DND-41 (cell line): ENCODE measurements at regions not wholly inside any gene's neighbourhood (a gene's known extent, or its start where the extent isn't known, plus 50 kb on each side); places are given as distances from the start of the nearest gene placed in this dataset.

ENCODE experiments used
- EZH2 ChIP-seq: IDR thresholded peaks from 3 replicates; pipeline ENCODE4 v1.6.1; 2012; ENCODE audit warnings: borderline replicate concordance, low read depth, mild to moderate bottlenecking, moderate library complexity, low read length, inconsistent platforms; ENCODE audit not compliant: severe bottlenecking
- TF ChIP-seq, protein P1 (sequence below): IDR thresholded peaks from 2 replicates; pipeline ENCODE4 v1.5.1; 2012; ENCODE audit warnings: borderline replicate concordance, low read length, moderate library complexity, mild to moderate bottlenecking; ENCODE audit not compliant: poor library complexity, severe bottlenecking; ENCODE audit errors: extremely low read depth

DNA sequence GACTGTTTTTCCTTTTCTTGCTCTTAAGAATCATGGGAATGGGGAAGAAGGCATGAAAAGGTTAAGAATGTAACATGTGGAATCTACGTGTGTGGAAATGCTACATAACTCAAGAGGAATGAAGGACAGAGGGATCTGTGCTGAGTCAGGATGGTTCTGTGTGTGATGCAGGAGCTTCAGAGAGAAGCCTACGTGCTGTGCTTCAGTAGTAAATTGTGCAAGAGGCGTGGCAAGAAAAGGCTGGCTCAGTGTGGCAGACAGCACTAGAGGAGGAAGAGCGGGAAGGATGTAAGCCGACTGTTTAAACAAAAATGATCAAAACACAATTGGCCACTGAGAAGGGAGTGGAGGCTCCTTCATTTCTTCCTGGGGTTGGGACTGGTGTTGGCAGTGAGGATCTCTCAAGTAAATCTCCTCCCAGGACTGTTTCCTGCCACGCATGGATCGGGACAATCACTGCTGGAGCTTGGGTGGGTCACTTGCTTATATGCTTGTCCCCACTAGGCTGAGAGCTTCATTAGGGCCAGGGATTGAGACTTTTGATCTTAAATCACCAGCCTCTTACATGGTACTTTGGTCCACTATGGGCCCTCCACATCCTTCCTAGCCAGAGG lies 59.4 kb upstream of the BASP1 start:
- TF ChIP-seq, protein P1, sequence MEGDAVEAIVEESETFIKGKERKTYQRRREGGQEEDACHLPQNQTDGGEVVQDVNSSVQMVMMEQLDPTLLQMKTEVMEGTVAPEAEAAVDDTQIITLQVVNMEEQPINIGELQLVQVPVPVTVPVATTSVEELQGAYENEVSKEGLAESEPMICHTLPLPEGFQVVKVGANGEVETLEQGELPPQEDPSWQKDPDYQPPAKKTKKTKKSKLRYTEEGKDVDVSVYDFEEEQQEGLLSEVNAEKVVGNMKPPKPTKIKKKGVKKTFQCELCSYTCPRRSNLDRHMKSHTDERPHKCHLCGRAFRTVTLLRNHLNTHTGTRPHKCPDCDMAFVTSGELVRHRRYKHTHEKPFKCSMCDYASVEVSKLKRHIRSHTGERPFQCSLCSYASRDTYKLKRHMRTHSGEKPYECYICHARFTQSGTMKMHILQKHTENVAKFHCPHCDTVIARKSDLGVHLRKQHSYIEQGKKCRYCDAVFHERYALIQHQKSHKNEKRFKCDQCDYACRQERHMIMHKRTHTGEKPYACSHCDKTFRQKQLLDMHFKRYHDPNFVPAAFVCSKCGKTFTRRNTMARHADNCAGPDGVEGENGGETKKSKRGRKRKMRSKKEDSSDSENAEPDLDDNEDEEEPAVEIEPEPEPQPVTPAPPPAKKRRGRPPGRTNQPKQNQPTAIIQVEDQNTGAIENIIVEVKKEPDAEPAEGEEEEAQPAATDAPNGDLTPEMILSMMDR: no peak
- TF ChIP-seq EZH2: no peak
